ENCODE measurements at regions not wholly inside any gene's neighbourhood (a gene's known extent, or its start where the extent isn't known, plus 50 kb on each side); places are given as distances from the start of the nearest gene placed in this dataset.

DNA sequence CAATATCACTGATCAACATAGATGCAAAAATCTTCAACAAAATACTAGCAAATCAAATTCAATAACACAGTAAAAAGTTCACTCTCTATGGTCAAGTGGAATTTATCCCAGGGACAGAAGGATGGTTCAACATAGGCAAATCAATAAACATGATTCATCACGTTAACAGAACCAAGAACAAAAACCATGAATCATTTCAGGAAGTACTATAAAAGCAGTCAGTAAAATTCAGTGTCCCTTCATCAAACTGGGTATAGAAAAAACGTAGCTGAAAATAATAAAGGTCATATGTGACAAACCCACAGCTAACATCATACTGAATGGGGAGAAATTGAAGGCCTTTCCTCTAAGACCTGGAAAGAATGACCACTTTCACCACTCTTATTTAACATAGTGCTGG lies 172.1 kb downstream of the POLR2M start:
- TF ChIP-seq FOXP2 (optimal IDR thresholded peaks at IDR 0.05; ENCODE audit: control extremely low read depth, extremely low read length, insufficient read depth): no peak
- no peak for TF ChIP-seq POLR2AphosphoS5 (IDR thresholded peaks at IDR 0.05; ENCODE audit: borderline replicate concordance, low read depth, low read length)
